H1 (cell line): ENCODE measurements at regions not wholly inside any gene's neighbourhood (a gene's known extent, or its start where the extent isn't known, plus 50 kb on each side); places are given as distances from the start of the nearest gene placed in this dataset.
"Not testable (repeated sequence)": the region's sequence is repeated elsewhere in the genome, so short reads cannot be mapped to it uniquely, and the experiment has no call there.

ENCODE experiments used
- CTCF ChIA-PET: fragments of 300-600 bp; sonication (Branson Sonifier 250); formaldehyde crosslinking; loops from one replicate; lab custom pipeline; 2021; ENCODE audit not compliant: partially characterized antibody; lab: Charles Lee
- POLR2A ChIA-PET: fragments of 300-600 bp; sonication (Branson Sonifier 250); formaldehyde crosslinking; loops from one replicate; lab custom pipeline; 2021; ENCODE audit warnings: inconsistent platforms; ENCODE audit not compliant: partially characterized antibody; lab: Charles Lee
- DNase-seq, 2 experiments: peaks; one replicate each; pipeline versions ENCODE4 v3.0.0 to v3.0.0-alpha.2; 2010 to 2022; ENCODE audit warnings: low spot score in 2 of 2, low read depth in 1 of 2, mixed read lengths in 1 of 2
- FAIRE-seq: peaks from 2 replicates; lab custom pipeline; 2011; peaks lifted over from hg19 to GRCh38; lab: Jason Lieb, UNC
- H2AFZ ChIP-seq: 2 replicates; pipeline ENCODE4 v1.8.1; 2012; ENCODE audit warnings: low read length, inconsistent platforms
- H2AK5ac ChIP-seq: 2 replicates; pipeline ENCODE4 v1.6.1; 2013; ENCODE audit warnings: low read depth, low read length
- H2BK120ac ChIP-seq: replicated peaks from 2 replicates; pipeline ENCODE3; 2013; ENCODE audit warnings: low read depth, low read length, inconsistent platforms
- H2BK12ac ChIP-seq: 2 replicates; pipeline ENCODE4 v1.6.1; 2013; ENCODE audit warnings: low read depth, low read length
- H2BK15ac ChIP-seq: 2 replicates; pipeline ENCODE4 v1.6.1; 2013; ENCODE audit warnings: low read length
- H2BK20ac ChIP-seq: 2 replicates; pipeline ENCODE4 v1.6.1; 2013; ENCODE audit warnings: low read length
- H2BK5ac ChIP-seq: 2 replicates; pipeline ENCODE4 v1.6.1; 2013; ENCODE audit warnings: low read depth, low read length
- H3K14ac ChIP-seq: 2 replicates; pipeline ENCODE4 v1.6.1; 2013; ENCODE audit warnings: inconsistent platforms; ENCODE audit not compliant: insufficient read length
- H3K18ac ChIP-seq: 2 replicates; pipeline ENCODE4 v1.6.1; 2013; ENCODE audit warnings: low read length; ENCODE audit errors: extremely low read depth
- H3K23ac ChIP-seq: 2 replicates; pipeline ENCODE4 v1.6.1; 2013; ENCODE audit warnings: inconsistent platforms; ENCODE audit not compliant: insufficient read length
- H3K23me2 ChIP-seq: 2 replicates; pipeline ENCODE4 v1.6.1; 2013; ENCODE audit warnings: low read depth, low read length
- H3K27ac ChIP-seq: 2 replicates; pipeline ENCODE4 v1.6.1; 2011; ENCODE audit warnings: low read depth, low read length, inconsistent platforms
- H3K27me3 ChIP-seq, 4 experiments: replicated peaks in 1 of 4; 1 replicate in 1 of 4; 2 replicates in 3 of 4; pipeline versions ENCODE4 v1.6.1 to v1.8.1; 2011 to 2013; ENCODE audit warnings: low read length in 3 of 4, mild to moderate bottlenecking in 3 of 4, inconsistent platforms in 2 of 4, mixed read lengths in 2 of 4, moderate library complexity in 1 of 4; ENCODE audit not compliant: control insufficient read depth in 3 of 4, insufficient read depth in 3 of 4; ENCODE audit errors: extremely low read depth in 1 of 4
- H3K36me3 ChIP-seq, 4 experiments: 2 replicates each; pipeline versions ENCODE4 v1.6.1 to v1.8.1; 2011 to 2013; ENCODE audit warnings: mild to moderate bottlenecking in 4 of 4, low read length in 3 of 4, moderate library complexity in 2 of 4, control low read depth in 1 of 4, inconsistent platforms in 1 of 4; ENCODE audit not compliant: insufficient read depth in 4 of 4, control insufficient read depth in 2 of 4
- H3K4ac ChIP-seq: replicated peaks from 2 replicates; pipeline ENCODE3; 2013; ENCODE audit warnings: low read length, low read depth, mixed read lengths, inconsistent platforms; ENCODE audit not compliant: insufficient read length
- H3K4me1 ChIP-seq, 4 experiments: replicated peaks in 1 of 4; 1 replicate in 1 of 4; 2 replicates in 3 of 4; pipeline versions ENCODE4 v1.6.1 to v1.8.1; 2011 to 2013; ENCODE audit warnings: low read length in 3 of 4, inconsistent platforms in 2 of 4, mixed read lengths in 1 of 4; ENCODE audit not compliant: insufficient read depth in 4 of 4, control insufficient read depth in 3 of 4
- H3K4me2 ChIP-seq, 2 experiments: 2 replicates each; pipeline versions ENCODE4 v1.6.1 to v1.8.1; 2011 to 2013; ENCODE audit warnings: low read depth in 2 of 2, low read length in 2 of 2, control low read depth in 1 of 2, inconsistent platforms in 1 of 2, mild to moderate bottlenecking in 1 of 2; ENCODE audit not compliant: insufficient read depth in 1 of 2
- H3K4me3 ChIP-seq, 4 experiments: fragments of 200-600, 300-600 bp in 1 of 4; sonication (generic), shearing (Covaris generic), sonication (Bioruptor Twin) in 1 of 4; 2 replicates each; pipeline versions ENCODE4 v1.5.1 to v1.8.1; 2011 to 2016; ENCODE audit warnings: low read length in 4 of 4, low read depth in 3 of 4, control low read depth in 2 of 4, inconsistent platforms in 2 of 4, mild to moderate bottlenecking in 2 of 4, mixed read lengths in 1 of 4, moderate library complexity in 1 of 4; ENCODE audit not compliant: insufficient read depth in 2 of 4; ENCODE audit errors: extremely low read depth in 1 of 4
- H3K56ac ChIP-seq: replicated peaks from 2 replicates; pipeline ENCODE3; 2013; ENCODE audit warnings: low read depth, mild to moderate bottlenecking, mixed read lengths, low read length, inconsistent platforms; ENCODE audit not compliant: insufficient read length
- H3K79me1 ChIP-seq: 2 replicates; pipeline ENCODE4 v1.6.1; 2013; ENCODE audit warnings: low read depth, low read length, control low read depth
- H3K79me2 ChIP-seq, 2 experiments: 2 replicates each; pipeline versions ENCODE4 v1.6.1 to v1.8.1; 2012 to 2013; ENCODE audit warnings: low read length in 2 of 2, mild to moderate bottlenecking in 2 of 2, inconsistent platforms in 1 of 2; ENCODE audit not compliant: insufficient read depth in 2 of 2, control insufficient read depth in 1 of 2
- H3K9ac ChIP-seq, 4 experiments: replicated peaks in 1 of 4; 1 replicate in 1 of 4; 2 replicates in 3 of 4; pipeline versions ENCODE4 v1.6.1 to v1.8.1; 2011 to 2013; ENCODE audit warnings: low read depth in 3 of 4, low read length in 3 of 4, control low read depth in 2 of 4, mild to moderate bottlenecking in 2 of 4, moderate library complexity in 2 of 4, inconsistent platforms in 1 of 4; ENCODE audit errors: extremely low read depth in 1 of 4
- H3K9me3 ChIP-seq, 2 experiments: 2 replicates each; pipeline versions ENCODE4 v1.6.1 to v1.8.1; 2012 to 2013; ENCODE audit warnings: mild to moderate bottlenecking in 2 of 2, moderate library complexity in 2 of 2, control low read depth in 1 of 2, inconsistent platforms in 1 of 2, low read depth in 1 of 2, low read length in 1 of 2, mixed read lengths in 1 of 2; ENCODE audit not compliant: insufficient read depth in 2 of 2
- H4K20me1 ChIP-seq, 2 experiments: replicated peaks in 1 of 2; 2 replicates each; pipeline versions ENCODE3 to v1.8.1; 2011 to 2013; ENCODE audit warnings: inconsistent platforms in 2 of 2, low read length in 2 of 2, mild to moderate bottlenecking in 1 of 2; ENCODE audit not compliant: insufficient read depth in 2 of 2, control insufficient read depth in 1 of 2
- H4K5ac ChIP-seq: 2 replicates; pipeline ENCODE4 v1.6.1; 2013; ENCODE audit warnings: low read length, low read depth, mixed read lengths, inconsistent platforms; ENCODE audit not compliant: insufficient read length
- H4K8ac ChIP-seq: 2 replicates; pipeline ENCODE4 v1.8.0; 2013; ENCODE audit warnings: mild to moderate bottlenecking, moderate library complexity, low read length, inconsistent platforms; ENCODE audit not compliant: insufficient read depth; ENCODE audit errors: extremely low read depth
- H4K91ac ChIP-seq: replicated peaks from 2 replicates; pipeline ENCODE3; 2013; ENCODE audit warnings: low read length, mixed read lengths, inconsistent platforms; ENCODE audit not compliant: insufficient read length
- WGBS, 2 experiments: shearing (Covaris generic) in 1 of 2; methylation state at CpG; one replicate each; pipeline versions ENCODE4 v1.1.6 to v1.1.7; 2013 to 2015; ENCODE audit warnings: low lambda C conversion rate in 2 of 2, mixed read lengths in 2 of 2, inconsistent platforms in 1 of 2, low coverage in 1 of 2, missing lambda C conversion rate in 1 of 2; ENCODE audit not compliant: insufficient replicate concordance in 2 of 2, insufficient coverage in 1 of 2, insufficient read length in 1 of 2; ENCODE audit errors: extremely low coverage in 1 of 2, missing lambda C conversion rate in 1 of 2; 5-methylcytosine and 5-hydroxymethylcytosine counted together

GRCh38 chr12:89222580-89222979, 129.7 kb downstream of the DUSP6 start:
- H2BK120ac ChIP-seq, H3K9ac ChIP-seq, H2AFZ ChIP-seq, H3K4ac ChIP-seq, H3K79me1 ChIP-seq, H2BK12ac ChIP-seq, H2BK15ac ChIP-seq, H3K36me3 ChIP-seq, H3K27ac ChIP-seq, H3K18ac ChIP-seq, H3K14ac ChIP-seq, FAIRE-seq, H2BK5ac ChIP-seq, H4K8ac ChIP-seq, H2AK5ac ChIP-seq, H4K91ac ChIP-seq, H3K56ac ChIP-seq, H3K23me2 ChIP-seq, H4K5ac ChIP-seq, H3K23ac ChIP-seq, H2BK20ac ChIP-seq, DNase-seq, H3K4me3 ChIP-seq, H4K20me1 ChIP-seq, H3K79me2 ChIP-seq, H3K4me2 ChIP-seq, H3K27me3 ChIP-seq, H3K9me3 ChIP-seq: not testable (repeated sequence)
- WGBS, 2 experiments = 86% methylated on average over 3 of the region's 3 CpGs; no CpG with 5 or more reads in 1 of the 2 experiments
- peaks cover 0 to 10% (median 4%) of the 10 kb centered on the region in 4 experiments; a peak in 3 of 7 replicates for H3K4me1 ChIP-seq
- ChIA-PET POLR2A (interaction anchor here (0.7 kb wide), 1 partner anchor 38 kb away, joined by 3 read pairs; no protein-coding TSS in a partner anchor), CTCF (interaction anchor here (0.7 to 1.3 kb wide), 3 partner anchors 34 to 239 kb away, joined by 3 to 4 read pairs (median 3); no protein-coding TSS in a partner anchor)
